ENCODE measurements at regions not wholly inside any gene's neighbourhood (a gene's known extent, or its start where the extent isn't known, plus 50 kb on each side); places are given as distances from the start of the nearest gene placed in this dataset.

- TF ChIP-seq NR3C1 (IDR thresholded peaks at IDR 0.05) (no peak), MAFK (IDR thresholded peaks at IDR 0.05; ENCODE audit: partially characterized antibody) (no peak), POLR2AphosphoS2 (conservative IDR thresholded peaks at IDR 0.05; ENCODE audit: low read length) (no peak), PHF8 (IDR thresholded peaks at IDR 0.05; ENCODE audit: borderline replicate concordance, low read depth) (no peak), CHD2 (IDR thresholded peaks at IDR 0.05; ENCODE audit: low read length, partially characterized antibody) (no peak), PBX3 (IDR thresholded peaks at IDR 0.05) (no peak), KDM1A (IDR thresholded peaks at IDR 0.05; ENCODE audit: low read depth) (no peak), NPAS2 (CRISPR knock-in tag; IDR thresholded peaks at IDR 0.05; ENCODE audit: borderline replicate concordance) (no peak), HDAC2 (IDR thresholded peaks at IDR 0.05) (no peak), NFE2L2 (conservative IDR thresholded peaks at IDR 0.05; ENCODE audit: low read length) (no peak), RAD21 (conservative IDR thresholded peaks at IDR 0.05 in 1 of 2, IDR thresholded peaks at IDR 0.05 in 1 of 2) (no peak), SREBF2 (IDR thresholded peaks at IDR 0.05) (no peak), MYC (IDR thresholded peaks at IDR 0.05; ENCODE audit: borderline replicate concordance, low read length) (no peak), ZNF302 (CRISPR knock-in tag; IDR thresholded peaks at IDR 0.05) (no peak), JUN (IDR thresholded peaks at IDR 0.05) (no peak), CHD4 (IDR thresholded peaks at IDR 0.05; ENCODE audit: borderline replicate concordance) (no peak)
- no peak for FAIRE-seq
- H3K4me3 ChIP-seq = no peak overlapping the region
- ChIA-PET POLR2A (no interaction called here), CTCF (no interaction called here)
- ATAC-seq = no peak
- WGBS (ENCODE audit: missing lambda C conversion rate) = 6% methylated on average over 3 of the region's 3 CpGs
- no peak overlapping the region for H3K4me2 ChIP-seq
- H3K27ac ChIP-seq = no peak overlapping the region
- no peak for DNase-seq (ENCODE audit: low read depth in 1 of 2, low spot score in 1 of 2)
- no peaks in the 10 kb centered on the region for H3K9me3 ChIP-seq
- no peaks in the 10 kb centered on the region for H3K4me1 ChIP-seq
Measured at GRCh38 chr3:73832426-73832825, 207.7 kb upstream of the PDZRN3 start.

GRCh38 chr3:73828348-73828747 lies 203.6 kb upstream of the PDZRN3 start:
- H3K27ac ChIP-seq = no peak overlapping the region
- no peak for DNase-seq (ENCODE audit: low read depth in 1 of 2, low spot score in 1 of 2)
- CTCF ChIA-PET = no interaction called here
- TF ChIP-seq ZSCAN20 (CRISPR knock-in tag; IDR thresholded peaks at IDR 0.05) = no peak
- no peak for TF ChIP-seq CHD4 (IDR thresholded peaks at IDR 0.05; ENCODE audit: borderline replicate concordance)
- no peak for TF ChIP-seq FOSL2 (IDR thresholded peaks at IDR 0.05)
- no peak for TF ChIP-seq FOSL2 (CRISPR knock-in tag; IDR thresholded peaks at IDR 0.05)
- TF ChIP-seq MYC (IDR thresholded peaks at IDR 0.05; ENCODE audit: borderline replicate concordance, low read length) = no peak
- no peak for TF ChIP-seq GATA3 (IDR thresholded peaks at IDR 0.05; ENCODE audit: borderline replicate concordance)
- no peak for TF ChIP-seq RNF2 (IDR thresholded peaks at IDR 0.05; ENCODE audit: borderline replicate concordance, low read depth)
- TF ChIP-seq CBX2 (IDR thresholded peaks at IDR 0.05; ENCODE audit: borderline replicate concordance, low read depth) = no peak
- TF ChIP-seq MAFK (IDR thresholded peaks at IDR 0.05; ENCODE audit: partially characterized antibody) = no peak
- TF ChIP-seq FOSB (CRISPR knock-in tag; IDR thresholded peaks at IDR 0.05) = no peak
- no peak for TF ChIP-seq KDM5A (IDR thresholded peaks at IDR 0.05)
- no peak for TF ChIP-seq SMC3 (IDR thresholded peaks at IDR 0.05)
- TF ChIP-seq RAD21 (conservative IDR thresholded peaks at IDR 0.05 in 1 of 2, IDR thresholded peaks at IDR 0.05 in 1 of 2) = no peak
- no peak for TF ChIP-seq RFX5 (IDR thresholded peaks at IDR 0.05)
- TF ChIP-seq ZNF302 (CRISPR knock-in tag; IDR thresholded peaks at IDR 0.05) = no peak
- TF ChIP-seq CBX8 (IDR thresholded peaks at IDR 0.05) = no peak
- no peak for TF ChIP-seq HOXA7 (CRISPR knock-in tag; IDR thresholded peaks at IDR 0.05)
- no peak for TF ChIP-seq BHLHE40 (IDR thresholded peaks at IDR 0.05; ENCODE audit: low read depth, low read length)
- TF ChIP-seq ZC3H11A (IDR thresholded peaks at IDR 0.05) = no peak
- TF ChIP-seq EHF (CRISPR knock-in tag; IDR thresholded peaks at IDR 0.05) = no peak
- no peak for TF ChIP-seq FOXS1 (CRISPR knock-in tag; IDR thresholded peaks at IDR 0.05)
- POLR2A ChIA-PET = no interaction called here
- no peak overlapping the region for H3K4me2 ChIP-seq
- no peak for FAIRE-seq
- ATAC-seq = no peak
- WGBS (ENCODE audit: missing lambda C conversion rate) = 3% methylated on average over 3 of the region's 3 CpGs
- H3K4me3 ChIP-seq = no peak overlapping the region
- H3K4me1 ChIP-seq = no peaks in the 10 kb centered on the region
- H3K9me3 ChIP-seq = no peaks in the 10 kb centered on the region
